GM12891 (cell line): ENCODE measurements at regions not wholly inside any gene's neighbourhood (a gene's known extent, or its start where the extent isn't known, plus 50 kb on each side); places are given as distances from the start of the nearest gene placed in this dataset.

Experiments used
- POLR2A ChIP-seq: IDR thresholded peaks from 2 replicates; pipeline ENCODE4 v1.6.1; 2011; ENCODE audit warnings: low read depth, low read length, control low read depth
- POLR2AphosphoS5 ChIP-seq: IDR thresholded peaks from 2 replicates; pipeline ENCODE4 v1.6.1; 2011; ENCODE audit warnings: low read depth, low read length, control low read depth
- SPI1 ChIP-seq: IDR thresholded peaks from 2 replicates; pipeline ENCODE4 v1.6.1; 2011; ENCODE audit warnings: low read depth, low read length, control low read depth

- TF ChIP-seq POLR2AphosphoS5: no peak
- TF ChIP-seq POLR2A: no peak
- no peak for TF ChIP-seq SPI1
These were observed 242.7 kb downstream of the PPP1R2C start for GRCh38 chrX:42535233-42535632.
